ENCODE measurements at regions not wholly inside any gene's neighbourhood (a gene's known extent, or its start where the extent isn't known, plus 50 kb on each side); places are given as distances from the start of the nearest gene placed in this dataset.
"Not testable (repeated sequence)": the region's sequence is repeated elsewhere in the genome, so short reads cannot be mapped to it uniquely, and the experiment has no call there.

DNA sequence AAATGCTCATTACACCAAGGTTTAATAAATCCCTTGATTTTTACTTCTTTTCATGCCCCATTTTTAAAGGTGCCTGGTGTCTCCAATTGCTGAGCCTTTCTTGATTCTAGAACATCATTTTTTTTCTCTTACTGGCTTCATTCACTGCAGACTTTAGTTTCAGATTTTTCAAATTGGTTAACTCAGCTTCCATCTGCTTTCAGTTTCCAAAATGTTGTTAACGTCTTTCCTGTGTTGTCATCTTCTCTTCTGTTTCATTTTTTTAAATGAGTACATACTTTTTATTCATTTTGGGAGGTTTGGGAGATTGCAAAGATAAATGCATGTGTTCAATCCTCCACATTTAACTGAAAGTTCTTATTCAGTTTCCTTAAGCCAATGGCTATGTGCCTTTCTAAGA lies 126.4 kb upstream of the CCNG1 start:
- 5% methylated on average over 1 of the region's 1 CpG for WGBS (ENCODE audit: low lambda C conversion rate)
- TF ChIP-seq GABPA (IDR thresholded peaks at IDR 0.05; ENCODE audit: low read depth) (no peak), FOXM1 (IDR thresholded peaks at IDR 0.05; ENCODE audit: low read depth) (no peak), NFIC (IDR thresholded peaks at IDR 0.05; ENCODE audit: borderline replicate concordance) (no peak), POLR2AphosphoS5 (IDR thresholded peaks at IDR 0.05; ENCODE audit: low read depth, low read length) (no peak), USF1 (IDR thresholded peaks at IDR 0.05; ENCODE audit: borderline replicate concordance, low read depth) (no peak), MAX (IDR thresholded peaks at IDR 0.05; ENCODE audit: low read depth) (no peak)
- no peak for DNase-seq
- no peak overlapping the region for H3K4me2 ChIP-seq
- no peaks in the 10 kb centered on the region for H3K4me1 ChIP-seq (ENCODE audit: control insufficient read depth in 1 of 2, insufficient read depth in 2 of 2, low read depth in 1 of 2, low read length in 1 of 2)
- H2AFZ ChIP-seq (ENCODE audit: low read depth) = no peak overlapping the region
- H3K9ac ChIP-seq = no peak overlapping the region
- no peaks in the 10 kb centered on the region for H3K27me3 ChIP-seq (ENCODE audit: insufficient read depth)
- H3K36me3 ChIP-seq (replicated peaks in 1 of 2; ENCODE audit: control insufficient read depth in 1 of 2, insufficient read depth in 2 of 2, low read length in 1 of 2) = no peaks in the 10 kb centered on the region
- no peaks in the 10 kb centered on the region for H3K79me2 ChIP-seq (ENCODE audit: insufficient read depth)
- H3K27ac ChIP-seq (ENCODE audit: low read depth in 2 of 2, low read length in 1 of 2) = no peak overlapping the region
- H3K9me2 ChIP-seq = no peaks in the 10 kb centered on the region
- POLR2A ChIA-PET = no interaction called here
- CTCF ChIA-PET = interaction anchor here (0.9 to 1.6 kb wide), 2 partner anchors 9 to 98 kb away, joined by 3 to 4 read pairs; no protein-coding TSS in a partner anchor
- H3K4me3 ChIP-seq (ENCODE audit: low read depth in 2 of 2, low read length in 1 of 2) = no peak overlapping the region
- H4K20me1 ChIP-seq (ENCODE audit: insufficient read depth) = no peaks in the 10 kb centered on the region
- no peaks in the 10 kb centered on the region for H3K9me3 ChIP-seq
- H3F3A ChIP-seq (replicated peaks; ENCODE audit: insufficient read depth) = no peaks in the 10 kb centered on the region

DNA sequence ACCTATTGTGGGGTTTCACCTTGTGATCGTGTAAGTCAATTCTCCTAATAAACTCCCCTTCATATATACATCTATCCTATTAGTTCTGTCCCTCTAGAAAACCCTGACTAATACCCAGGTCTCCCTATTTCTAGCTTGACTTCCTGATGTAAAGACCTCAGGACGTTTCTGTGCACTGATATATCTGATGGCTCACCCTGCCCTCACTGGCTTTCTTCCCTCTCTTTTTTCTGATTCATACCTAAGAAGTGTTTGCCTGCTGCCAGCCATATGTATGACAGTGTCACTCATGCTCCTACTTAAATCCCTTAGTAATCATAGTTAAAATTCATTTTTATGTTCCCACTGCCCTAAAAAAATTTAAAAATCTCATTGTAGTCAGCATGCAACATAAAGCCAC lies 124.8 kb upstream of the CCNG1 start:
- Histone ChIP-seq H3K27ac (ENCODE audit: low read depth in 2 of 2, low read length in 1 of 2) (no peak overlapping the region), H3K9me2 (no peaks in the 10 kb centered on the region), H3K4me2 (no peak overlapping the region), H3K4me3 (ENCODE audit: low read depth in 2 of 2, low read length in 1 of 2) (no peak overlapping the region), H3K4me1 (ENCODE audit: control insufficient read depth in 1 of 2, insufficient read depth in 2 of 2, low read depth in 1 of 2, low read length in 1 of 2) (no peaks in the 10 kb centered on the region), H3K9me3 (no peaks in the 10 kb centered on the region), H3K9ac (no peak overlapping the region), H3K36me3 (replicated peaks in 1 of 2; ENCODE audit: control insufficient read depth in 1 of 2, insufficient read depth in 2 of 2, low read length in 1 of 2) (no peaks in the 10 kb centered on the region), H4K20me1 (ENCODE audit: insufficient read depth) (no peaks in the 10 kb centered on the region), H3K27me3 (ENCODE audit: insufficient read depth) (no peaks in the 10 kb centered on the region), H2AFZ (ENCODE audit: low read depth) (no peak overlapping the region), H3F3A (replicated peaks; ENCODE audit: insufficient read depth) (no peaks in the 10 kb centered on the region), H3K79me2 (ENCODE audit: insufficient read depth) (no peaks in the 10 kb centered on the region)
- ChIA-PET CTCF (no interaction called here), POLR2A (no interaction called here)
- no peak for DNase-seq
- 2% methylated on average over 2 of the region's 2 CpGs for WGBS (ENCODE audit: low lambda C conversion rate)
- TF ChIP-seq ELF1 (IDR thresholded peaks at IDR 0.05) (no peak), PBX3 (IDR thresholded peaks at IDR 0.05) (no peak), NRF1 (IDR thresholded peaks at IDR 0.05; ENCODE audit: low read depth, low read length) (no peak), GATA2 (CRISPR knock-in tag; IDR thresholded peaks at IDR 0.05) (no peak)

DNA sequence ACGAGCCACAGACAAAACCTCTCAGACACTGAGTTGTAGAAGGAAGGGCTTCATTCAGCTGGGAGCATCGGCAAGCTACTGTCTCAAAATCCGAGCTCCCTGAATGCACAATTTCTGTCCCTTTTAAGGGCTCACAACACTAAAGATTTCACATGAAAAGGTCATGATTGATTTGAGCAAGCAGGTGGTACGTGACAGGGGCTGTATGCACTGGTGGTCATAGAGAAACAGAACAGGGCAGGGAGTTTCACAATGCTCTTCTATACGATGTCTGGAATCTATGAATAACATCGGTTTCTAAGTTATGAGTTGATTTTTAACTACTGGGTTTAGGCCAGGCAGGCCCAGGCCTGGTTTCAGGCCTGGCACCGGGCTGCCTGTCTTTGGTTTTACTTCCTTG lies 124.3 kb upstream of the CCNG1 start:
- H4K20me1 ChIP-seq (ENCODE audit: insufficient read depth); H3K4me2 ChIP-seq; DNase-seq; H3K9me2 ChIP-seq; H3K27me3 ChIP-seq (ENCODE audit: insufficient read depth); H3K36me3 ChIP-seq (replicated peaks in 1 of 2; ENCODE audit: control insufficient read depth in 1 of 2, insufficient read depth in 2 of 2, low read length in 1 of 2); H3K4me1 ChIP-seq (ENCODE audit: control insufficient read depth in 1 of 2, insufficient read depth in 2 of 2, low read depth in 1 of 2, low read length in 1 of 2); H3K9me3 ChIP-seq; H3K4me3 ChIP-seq (ENCODE audit: low read depth in 2 of 2, low read length in 1 of 2); H2AFZ ChIP-seq (ENCODE audit: low read depth); H3F3A ChIP-seq (replicated peaks; ENCODE audit: insufficient read depth); POLR2A ChIA-PET; H3K9ac ChIP-seq; CTCF ChIA-PET; H3K79me2 ChIP-seq (ENCODE audit: insufficient read depth); H3K27ac ChIP-seq (ENCODE audit: low read depth in 2 of 2, low read length in 1 of 2): not testable (repeated sequence)
- 13% methylated on average over 7 of the region's 7 CpGs for WGBS (ENCODE audit: low lambda C conversion rate)

DNA sequence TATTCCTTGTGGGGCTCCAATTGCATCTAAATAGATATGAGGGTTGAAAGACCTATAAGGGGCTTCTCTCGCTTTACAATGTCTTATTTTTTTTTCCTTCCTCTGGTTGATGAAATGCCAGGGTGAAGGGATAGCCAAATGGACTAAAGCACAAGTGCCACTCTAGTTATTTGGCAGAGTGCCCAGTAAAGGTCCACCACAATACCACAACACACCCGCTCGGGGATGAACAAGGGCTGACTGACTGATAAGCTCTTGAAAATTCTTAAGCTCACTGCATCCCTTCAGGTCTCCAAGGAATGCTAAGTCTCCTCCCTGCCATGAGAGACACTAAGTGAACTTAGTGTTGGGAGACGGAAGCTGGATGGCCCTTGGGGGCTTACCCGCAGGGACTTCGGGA lies 121.0 kb upstream of the CCNG1 start:
- H2AFZ ChIP-seq (ENCODE audit: low read depth); H3K79me2 ChIP-seq (ENCODE audit: insufficient read depth); H3K9me2 ChIP-seq; H3K27ac ChIP-seq (ENCODE audit: low read depth in 2 of 2, low read length in 1 of 2); H3K27me3 ChIP-seq (ENCODE audit: insufficient read depth); DNase-seq; H3K36me3 ChIP-seq (replicated peaks in 1 of 2; ENCODE audit: control insufficient read depth in 1 of 2, insufficient read depth in 2 of 2, low read length in 1 of 2); H3K4me2 ChIP-seq; H4K20me1 ChIP-seq (ENCODE audit: insufficient read depth); POLR2A ChIA-PET; H3K4me1 ChIP-seq (ENCODE audit: control insufficient read depth in 1 of 2, insufficient read depth in 2 of 2, low read depth in 1 of 2, low read length in 1 of 2); H3F3A ChIP-seq (replicated peaks; ENCODE audit: insufficient read depth); H3K9ac ChIP-seq; H3K9me3 ChIP-seq; H3K4me3 ChIP-seq (ENCODE audit: low read depth in 2 of 2, low read length in 1 of 2): not testable (repeated sequence)
- WGBS (ENCODE audit: low lambda C conversion rate) = 51% methylated on average over 5 of the region's 6 CpGs
- CTCF ChIA-PET = interaction anchor here (1.1 to 1.3 kb wide), 2 partner anchors 10 to 92 kb away, joined by 3 to 6 read pairs; no protein-coding TSS in a partner anchor

Measured in SK-N-SH (cell line).